TTC549 (cell line): ENCODE measurements at regions not wholly inside any gene's neighbourhood (a gene's known extent, or its start where the extent isn't known, plus 50 kb on each side); places are given as distances from the start of the nearest gene placed in this dataset.

ENCODE experiments used
- FAIRE-seq: peaks from 2 replicates; lab custom pipeline; 2012; peaks lifted over from hg19 to GRCh38; lab: Jason Lieb, UNC

DNA sequence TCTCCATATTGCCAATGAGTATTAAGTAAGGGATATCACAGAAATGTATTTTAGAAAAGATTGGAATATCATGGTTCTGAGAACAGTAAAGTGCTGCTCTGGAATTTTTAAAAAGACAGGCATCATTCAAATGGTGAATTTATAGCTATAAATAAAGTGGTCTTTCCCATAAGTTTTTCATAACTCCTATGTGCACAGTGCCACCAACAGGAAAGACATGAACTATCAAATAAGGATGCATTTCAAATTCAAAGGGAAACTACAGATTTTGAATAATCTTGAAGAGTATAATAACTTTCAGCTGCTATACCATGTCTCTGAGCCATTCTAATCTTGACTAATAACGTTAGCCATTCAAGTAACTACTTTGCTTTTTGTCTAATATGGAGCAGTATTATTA, 456.8 kb upstream of the GJE1 start:
- peak; percentile 84 for FAIRE-seq

DNA sequence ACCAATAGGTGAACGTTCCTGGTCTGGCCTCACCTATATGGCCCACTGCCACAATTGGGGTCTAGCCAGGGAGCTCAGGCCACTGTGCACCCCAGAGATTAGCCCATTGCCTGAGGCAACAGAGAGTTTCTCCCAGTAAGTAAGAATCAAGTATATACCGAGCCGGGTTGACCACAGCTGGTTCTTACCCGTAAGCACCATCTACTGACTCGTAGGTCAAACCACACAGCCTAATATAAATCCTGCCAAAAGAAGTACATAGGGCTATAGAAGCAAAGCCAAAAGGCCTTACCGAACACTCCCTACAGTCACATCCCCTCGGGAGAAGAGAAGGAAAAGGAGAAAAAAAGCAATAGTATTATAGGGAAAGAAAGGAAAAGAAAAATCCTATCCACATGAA, 463.6 kb upstream of the GJE1 start:
- FAIRE-seq, result no peak

DNA sequence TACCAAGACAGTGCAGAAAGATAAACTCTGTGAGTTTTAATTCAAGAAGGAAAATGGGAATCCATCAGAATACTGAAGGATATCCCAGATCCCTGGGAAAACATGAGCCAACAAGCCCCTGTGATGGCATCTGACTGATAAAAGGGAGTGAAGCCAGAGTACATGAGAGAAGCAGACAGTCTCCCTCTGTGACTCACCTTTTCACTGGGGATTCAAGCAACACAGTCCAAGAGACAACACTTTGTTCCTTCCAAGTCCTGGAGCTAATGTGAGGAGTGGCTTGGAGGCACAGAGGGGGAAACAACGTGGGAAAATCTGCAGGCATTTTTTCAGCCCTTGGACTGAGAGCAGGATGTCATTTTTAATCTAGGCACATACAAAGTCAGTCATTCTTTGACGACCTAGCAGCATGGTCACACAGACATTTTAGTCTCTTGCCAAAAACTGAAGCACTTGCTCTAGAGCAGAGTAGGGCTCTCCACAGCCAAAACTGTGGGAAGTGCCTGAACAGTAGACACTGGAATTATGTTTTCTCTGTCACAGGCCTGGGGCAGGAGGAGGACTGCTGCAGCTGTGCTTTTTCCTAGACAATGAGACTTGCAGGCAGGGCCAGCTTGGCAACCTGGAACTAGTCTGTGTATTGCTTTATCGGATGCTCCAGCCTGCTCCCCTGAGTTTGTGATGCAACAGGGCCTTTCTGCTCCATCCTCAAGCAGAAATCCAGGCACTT, 465.0 kb upstream of the GJE1 start:
- FAIRE-seq, result no peak

DNA sequence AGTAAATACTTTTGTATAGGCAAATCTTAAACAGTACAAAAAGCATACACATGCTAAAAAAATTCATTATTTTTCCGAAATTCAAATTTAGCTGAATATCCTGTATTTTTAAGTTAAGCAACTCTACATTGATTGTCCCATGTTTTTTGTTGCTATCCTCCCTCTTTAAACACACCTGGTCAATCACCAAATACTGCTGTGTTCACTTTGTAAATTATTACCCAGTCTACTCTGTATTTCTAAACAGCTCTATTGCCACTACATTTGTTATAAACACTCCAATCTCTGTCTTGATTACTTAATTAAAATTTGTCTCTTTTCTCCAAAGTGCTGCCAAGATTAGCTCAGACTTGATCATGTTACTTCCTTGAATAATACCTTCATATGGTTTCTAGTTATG, 466.5 kb upstream of the GJE1 start:
- FAIRE-seq, result no peak

DNA sequence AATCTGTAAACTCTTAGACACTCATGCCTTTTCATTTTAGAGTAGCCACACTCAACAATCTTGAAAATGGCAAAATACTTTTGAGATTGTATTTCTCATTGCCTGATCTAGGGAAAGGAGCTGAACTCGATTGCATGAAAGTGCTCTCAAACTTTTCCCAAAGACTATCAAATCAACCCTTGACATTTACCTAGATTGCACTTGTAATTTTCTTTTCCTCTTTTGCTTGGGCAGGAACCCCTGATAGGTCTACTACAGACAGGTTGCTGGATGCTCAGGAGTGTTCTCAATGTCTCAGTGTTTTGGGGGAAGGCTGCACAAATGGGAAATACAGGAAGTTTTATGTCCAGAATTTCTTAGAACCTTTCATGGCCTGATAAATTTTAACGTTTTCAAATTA, 468.0 kb upstream of the GJE1 start:
- FAIRE-seq, result no peak

DNA sequence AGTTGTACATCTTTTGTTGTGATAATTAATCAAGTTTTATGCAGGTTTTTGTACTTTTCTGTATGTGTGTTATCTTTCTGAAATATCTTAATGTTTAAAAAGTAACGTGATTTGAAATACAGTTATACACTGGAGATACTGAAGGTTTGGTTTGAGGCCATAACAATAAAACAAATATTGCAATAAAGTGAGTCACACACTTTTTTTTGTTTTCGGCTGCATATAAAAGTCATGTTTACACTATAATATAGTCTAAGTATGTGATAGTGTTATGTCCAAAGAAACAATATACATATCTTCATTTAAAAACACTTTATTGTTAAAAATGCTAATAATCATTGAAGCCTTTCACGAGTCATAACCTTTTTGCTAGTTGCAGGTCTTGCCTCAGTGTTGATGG, 473.1 kb upstream of the GJE1 start:
- no peak for FAIRE-seq

DNA sequence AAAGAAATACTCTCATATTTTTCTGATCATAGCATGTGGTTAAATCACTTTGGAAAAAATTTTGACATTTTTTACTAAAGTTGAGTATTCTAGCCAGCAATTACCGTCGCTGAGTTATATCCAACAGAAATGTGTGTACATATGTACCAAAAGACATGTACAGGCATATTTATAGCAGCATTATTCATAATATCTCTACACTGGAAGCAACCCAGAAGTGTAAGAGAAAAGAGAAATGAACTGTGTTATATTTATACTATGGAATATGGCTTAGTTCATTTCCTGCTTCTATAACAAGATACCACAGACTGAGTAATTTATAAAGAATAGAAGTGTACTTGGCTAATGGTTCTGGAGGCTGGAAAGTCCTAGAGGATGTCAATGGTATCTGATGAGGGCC, 474.0 kb upstream of the GJE1 start:
- no peak for FAIRE-seq

DNA sequence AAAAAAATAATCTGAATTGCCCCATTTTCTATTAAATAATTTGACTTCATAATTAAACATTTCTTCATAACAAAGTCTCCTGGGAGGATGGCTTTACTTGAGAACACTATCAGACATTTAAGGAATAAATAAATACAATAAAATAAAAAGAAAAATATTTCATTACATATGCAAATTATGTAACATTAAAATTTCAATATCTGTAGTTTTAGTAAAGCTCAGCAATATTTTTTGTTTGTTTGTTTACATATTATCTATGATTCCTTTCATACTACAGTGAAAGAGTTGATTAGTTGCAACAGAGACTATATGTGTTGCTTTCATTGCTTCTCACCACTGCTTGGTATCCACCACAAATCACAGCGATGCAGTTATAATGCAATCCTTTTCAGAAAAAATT, 474.9 kb upstream of the GJE1 start:
- FAIRE-seq, result no peak

DNA sequence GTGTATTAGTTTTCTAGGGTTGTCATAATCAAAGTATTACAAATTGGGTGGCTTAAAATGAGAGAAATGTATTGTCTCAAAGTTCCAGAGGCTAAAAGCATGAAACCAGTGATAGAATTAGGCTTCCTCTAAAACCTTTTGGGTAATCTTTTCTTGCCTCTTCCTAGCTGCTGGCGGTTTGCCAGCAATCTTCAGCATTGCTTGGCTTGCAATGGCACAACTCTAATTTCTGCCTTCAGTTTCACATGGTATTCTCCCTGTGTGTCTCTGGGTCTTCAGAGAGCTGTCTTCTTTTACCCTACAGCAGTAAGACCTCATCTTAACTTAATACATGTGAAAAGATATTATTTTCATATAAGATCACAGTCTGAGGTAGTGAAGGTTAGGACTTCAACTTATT, 479.1 kb upstream of the GJE1 start:
- FAIRE-seq, result no peak

DNA sequence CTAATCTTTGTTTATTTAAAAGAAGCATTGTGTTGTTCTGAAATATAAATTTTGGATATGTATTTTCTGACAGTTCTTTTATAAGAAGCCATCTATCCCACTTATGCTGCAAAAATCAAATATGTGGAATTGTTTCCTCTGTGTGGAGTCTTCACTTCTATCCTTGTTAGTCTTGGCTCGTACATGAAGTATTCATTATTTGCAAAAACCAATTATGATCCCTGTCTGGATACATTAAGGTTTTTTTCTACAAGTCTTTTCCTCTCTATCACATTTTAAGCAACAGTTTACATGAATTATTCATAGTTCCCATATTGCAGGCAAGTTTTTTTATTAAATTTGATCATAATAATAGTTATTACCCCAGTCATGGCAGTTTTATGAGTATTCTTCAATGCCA, 490.8 kb upstream of the GJE1 start:
- FAIRE-seq, result no peak

DNA sequence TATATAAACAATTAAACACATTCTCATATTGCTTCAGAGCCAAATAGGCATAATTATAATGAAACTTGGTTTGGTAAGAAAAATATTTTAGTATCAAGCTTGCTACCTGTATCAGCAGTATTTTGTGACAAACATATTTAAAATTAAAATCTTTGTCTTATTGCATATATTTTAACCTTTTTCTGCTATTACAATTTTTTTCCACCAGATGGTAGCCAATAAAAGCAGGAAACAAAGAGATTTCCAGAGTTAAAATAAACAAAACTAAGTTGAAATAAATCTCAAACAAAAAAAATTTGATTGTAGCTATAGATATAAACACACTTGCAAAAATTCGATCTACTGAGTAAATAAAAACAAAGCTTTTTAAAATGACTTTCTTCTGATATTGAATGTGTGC, 491.3 kb upstream of the GJE1 start:
- FAIRE-seq, result peak; percentile 34

DNA sequence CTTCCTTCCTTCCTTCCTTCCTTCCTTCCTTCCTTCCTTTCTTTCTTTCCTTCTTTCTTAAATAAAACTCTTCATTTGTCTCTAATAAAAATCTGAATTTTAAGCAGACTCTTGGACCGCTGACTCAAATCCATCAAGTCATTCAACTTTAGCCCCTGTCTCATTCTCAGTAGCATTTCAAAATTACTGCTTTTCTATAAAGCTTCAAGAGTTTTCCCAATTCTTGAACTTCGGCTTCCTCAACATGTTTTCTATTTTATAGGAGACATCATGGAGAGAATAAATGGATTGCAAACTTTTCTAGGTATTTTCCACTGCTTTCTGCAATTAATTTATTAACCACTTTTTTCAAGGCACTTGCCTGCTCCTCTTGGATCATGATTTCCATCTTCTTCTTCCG, 497.1 kb upstream of the GJE1 start:
- FAIRE-seq, result no peak

DNA sequence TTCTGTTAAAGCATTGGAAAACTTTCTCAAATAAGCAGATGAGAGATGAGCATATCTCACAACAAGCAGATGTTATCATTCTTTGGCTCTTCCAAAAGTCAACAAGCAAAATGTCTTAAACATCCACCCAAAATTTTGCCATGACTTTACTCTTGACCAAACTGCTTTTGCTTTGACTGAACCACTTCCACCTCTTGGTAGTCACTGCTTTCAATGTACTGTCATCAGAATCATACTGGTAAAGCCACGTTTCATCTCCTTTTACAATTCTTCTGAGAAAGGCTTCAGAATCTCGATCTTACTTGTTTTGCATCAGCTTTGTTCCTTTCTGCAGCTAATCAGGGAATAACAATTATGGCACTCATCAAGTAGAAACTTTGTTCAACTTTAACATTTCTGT, 498.5 kb upstream of the GJE1 start:
- no peak for FAIRE-seq

DNA sequence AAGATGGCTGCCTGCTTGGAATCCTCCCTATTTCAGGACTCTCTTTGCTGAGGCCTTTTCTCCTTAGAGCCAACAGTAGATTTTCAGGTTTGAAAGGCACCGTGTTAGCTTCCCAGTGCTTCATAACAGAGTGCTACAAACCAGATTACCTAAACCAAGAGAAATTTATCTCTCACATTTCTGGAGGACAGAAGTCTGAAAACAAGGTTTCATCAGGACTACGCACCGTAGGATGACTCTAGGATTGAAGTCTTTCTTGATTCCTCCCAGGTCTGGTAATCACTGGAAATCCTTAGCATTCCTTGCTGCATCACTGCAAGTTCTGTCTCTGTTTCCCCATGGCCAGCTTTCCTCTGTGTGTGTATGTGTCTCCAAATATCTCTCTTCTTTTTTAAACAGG, 508.4 kb upstream of the GJE1 start:
- FAIRE-seq, result no peak

DNA sequence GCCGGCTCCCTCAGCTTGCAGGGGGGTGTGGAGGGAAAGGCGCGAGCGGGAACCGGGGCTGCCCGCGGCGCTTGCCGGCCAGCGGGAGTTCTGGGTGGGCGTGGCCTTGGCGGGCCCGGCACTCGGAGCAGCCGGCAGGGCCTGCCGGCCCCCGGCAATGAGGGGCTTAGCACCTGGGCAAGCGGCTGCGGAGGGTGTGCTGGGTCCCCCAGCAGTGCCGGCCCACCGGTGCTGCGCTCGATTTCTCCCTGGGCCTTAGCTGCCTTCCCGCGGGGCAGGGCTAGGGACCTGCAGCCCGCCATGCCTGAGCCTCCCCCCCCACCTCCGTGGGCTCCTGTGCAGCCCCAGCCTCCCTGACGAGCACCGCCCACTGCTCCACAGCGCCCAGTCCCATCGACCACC, 514.5 kb upstream of the GJE1 start:
- FAIRE-seq, result no peak

DNA sequence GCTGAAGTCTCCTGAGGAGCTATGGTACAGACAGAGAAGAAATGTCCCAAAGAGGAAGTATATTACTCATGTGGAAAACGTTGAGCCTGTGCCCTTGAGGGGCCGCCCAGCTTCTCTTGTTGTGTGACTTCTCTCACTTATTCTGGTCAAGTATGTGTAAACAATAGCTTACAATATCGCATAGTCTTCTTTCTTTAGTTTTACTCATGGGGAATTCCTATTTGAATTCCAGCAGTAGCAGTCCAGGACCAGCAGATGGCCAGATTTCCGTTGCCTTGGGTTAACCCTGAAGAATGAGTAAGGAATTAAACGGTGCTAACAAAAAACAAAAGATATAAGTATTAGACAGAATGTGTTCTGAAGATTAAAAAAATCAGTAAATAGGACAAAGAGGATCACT, 522.0 kb upstream of the GJE1 start:
- FAIRE-seq, result peak; percentile 20

DNA sequence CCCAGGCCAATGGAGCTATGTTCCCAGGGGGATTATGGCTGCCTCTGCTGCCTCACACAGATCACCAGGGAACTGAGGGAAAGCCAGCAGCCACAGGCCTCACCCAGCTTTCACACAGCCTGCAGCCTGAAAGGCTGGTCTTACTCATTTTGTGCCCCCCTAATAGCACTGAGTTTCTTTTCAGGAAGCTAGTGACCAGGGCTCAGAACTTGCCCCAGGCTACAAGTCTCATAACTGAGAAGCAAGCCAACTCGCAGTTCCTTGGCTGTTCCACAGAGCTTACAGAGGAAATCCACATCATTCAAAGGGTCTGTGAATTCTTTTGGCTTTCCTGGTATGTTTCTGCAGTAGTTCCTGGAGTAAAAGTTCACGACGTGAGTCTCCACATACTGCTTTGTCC, 524.8 kb upstream of the GJE1 start:
- no peak for FAIRE-seq

DNA sequence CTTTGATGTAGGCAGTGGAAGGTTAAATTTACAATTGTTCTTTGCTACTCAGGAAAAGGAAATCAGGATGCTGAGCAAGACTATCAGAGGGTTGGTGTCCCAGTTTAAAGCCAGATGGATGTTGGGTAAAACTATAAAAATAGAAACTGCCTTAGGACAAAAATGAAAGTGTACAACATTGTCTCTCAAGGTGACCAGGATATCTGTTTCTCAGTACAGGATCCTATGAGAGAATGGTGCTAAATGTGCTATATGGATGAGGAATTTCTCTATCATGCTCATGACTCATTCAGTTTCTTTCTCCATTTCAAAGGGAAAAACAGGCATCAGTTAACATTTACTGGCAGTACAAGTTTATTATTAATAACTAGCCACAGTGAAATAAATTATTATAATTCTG, 534.2 kb upstream of the GJE1 start:
- no peak for FAIRE-seq

DNA sequence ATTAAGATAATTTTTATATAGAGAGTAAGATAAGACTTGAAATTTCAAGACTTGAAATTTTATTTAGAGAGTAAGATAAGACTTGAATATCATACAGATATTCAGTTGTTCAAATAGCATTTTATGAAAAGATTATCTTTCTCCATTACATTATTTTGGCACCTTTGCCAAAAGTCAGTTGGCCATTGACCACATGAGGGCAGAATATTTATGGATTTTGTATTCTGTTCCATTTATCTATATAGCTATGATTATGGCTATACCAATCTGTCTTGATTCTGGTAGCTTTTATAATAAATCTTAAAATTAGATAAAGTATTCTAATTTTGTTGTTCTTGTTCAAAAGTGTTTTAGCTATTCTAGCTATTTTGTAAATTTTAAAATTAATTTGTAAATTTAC, 537.9 kb upstream of the GJE1 start:
- peak; percentile 32 for FAIRE-seq

DNA sequence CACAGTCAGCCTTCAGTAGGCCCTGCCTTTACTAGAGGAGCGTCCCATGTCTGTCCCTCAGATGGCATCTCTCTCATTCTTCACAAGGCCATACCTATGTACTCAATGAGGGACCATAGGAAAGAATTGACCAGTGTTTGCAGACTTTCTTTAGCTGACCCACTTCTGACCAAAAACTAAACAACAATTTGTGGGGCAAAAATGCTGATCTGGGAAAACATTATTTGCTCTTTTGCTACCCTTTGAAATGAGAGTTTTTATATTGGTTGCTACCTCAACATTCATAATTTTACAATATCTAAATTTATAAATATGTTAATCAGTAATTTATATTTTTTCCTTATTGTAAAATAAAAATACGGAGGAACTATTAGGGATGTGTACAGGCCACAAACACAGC, 539.4 kb upstream of the GJE1 start:
- FAIRE-seq, result no peak

DNA sequence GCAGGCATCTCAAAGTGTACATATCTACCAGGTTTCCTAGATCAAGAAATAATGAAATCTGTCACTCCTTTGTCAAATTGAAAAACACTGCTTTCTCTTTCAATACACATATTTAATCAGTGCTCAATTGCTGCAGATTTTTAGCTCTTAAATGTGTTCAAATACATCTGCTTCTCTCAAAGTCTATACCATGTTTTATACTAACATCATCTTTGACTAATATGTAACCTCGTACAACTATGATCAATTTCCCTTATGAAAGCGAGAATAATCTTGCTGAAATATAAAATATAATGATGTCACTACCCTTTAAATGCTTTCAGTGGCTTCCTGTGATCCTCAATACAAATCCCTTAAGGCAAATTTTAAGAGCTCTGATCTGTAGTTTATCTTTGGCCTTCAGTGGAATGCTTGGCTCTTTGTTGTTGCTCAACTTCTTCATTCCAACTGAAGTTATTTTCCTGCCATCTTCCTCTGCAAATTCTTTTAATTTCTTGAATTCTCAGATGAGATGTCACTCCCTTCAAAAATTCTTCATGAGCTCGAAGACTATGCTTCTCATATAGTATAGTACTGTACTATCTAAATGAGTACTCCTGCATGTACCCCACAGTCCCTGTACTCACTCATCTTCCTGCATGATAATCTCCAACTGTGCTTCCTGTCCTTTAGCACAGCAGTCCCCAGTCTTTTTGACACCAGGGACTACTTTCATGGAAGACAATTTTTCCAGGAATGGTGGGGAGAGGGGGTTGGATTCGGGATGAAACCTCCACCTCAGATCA, 545.1 kb upstream of the GJE1 start:
- no peak for FAIRE-seq

DNA sequence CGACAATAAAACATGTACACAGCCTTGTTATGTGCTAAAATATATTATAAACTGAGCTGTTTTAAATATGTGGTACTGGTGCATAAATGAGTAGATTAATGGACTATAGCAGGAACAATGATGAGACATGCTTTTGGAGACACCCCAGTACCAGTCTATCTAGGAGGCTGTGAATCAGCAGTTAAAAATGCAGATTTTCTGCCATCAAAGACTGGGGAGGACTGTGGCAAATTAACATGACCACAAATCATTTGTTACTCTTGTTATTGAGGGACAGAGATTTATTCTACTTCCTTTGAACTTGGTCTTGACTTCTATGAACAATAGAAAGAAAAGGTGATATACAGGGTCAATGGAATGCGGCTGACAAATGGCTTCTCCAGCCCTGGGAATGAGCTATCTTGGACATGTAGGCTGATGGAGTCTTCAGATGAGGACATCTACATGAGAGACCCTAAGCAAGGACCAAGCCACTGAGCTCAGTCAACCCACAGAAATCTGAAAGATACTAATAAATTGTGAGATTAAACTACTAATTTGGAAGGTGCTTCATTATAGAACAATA, 551.7 kb upstream of the GJE1 start:
- FAIRE-seq, result no peak

DNA sequence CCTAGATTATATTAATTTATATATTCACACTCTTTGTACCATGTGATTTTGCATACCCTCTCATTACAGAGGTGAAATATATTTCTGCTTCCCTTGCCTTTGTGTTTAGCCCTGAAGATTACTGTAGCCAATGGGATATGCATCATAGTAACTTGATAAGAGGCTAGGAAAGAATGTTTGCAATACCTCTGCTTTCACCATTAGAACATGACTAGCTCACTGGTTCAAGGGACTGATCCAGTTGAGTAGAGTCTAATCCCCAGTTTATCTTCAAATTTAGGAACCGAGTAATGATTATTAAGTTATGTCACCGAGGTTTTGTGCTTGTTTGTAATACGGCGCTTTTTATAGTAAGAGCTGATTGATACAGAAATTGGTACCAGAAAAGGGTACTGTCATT, 552.6 kb upstream of the GJE1 start:
- FAIRE-seq, result no peak

DNA sequence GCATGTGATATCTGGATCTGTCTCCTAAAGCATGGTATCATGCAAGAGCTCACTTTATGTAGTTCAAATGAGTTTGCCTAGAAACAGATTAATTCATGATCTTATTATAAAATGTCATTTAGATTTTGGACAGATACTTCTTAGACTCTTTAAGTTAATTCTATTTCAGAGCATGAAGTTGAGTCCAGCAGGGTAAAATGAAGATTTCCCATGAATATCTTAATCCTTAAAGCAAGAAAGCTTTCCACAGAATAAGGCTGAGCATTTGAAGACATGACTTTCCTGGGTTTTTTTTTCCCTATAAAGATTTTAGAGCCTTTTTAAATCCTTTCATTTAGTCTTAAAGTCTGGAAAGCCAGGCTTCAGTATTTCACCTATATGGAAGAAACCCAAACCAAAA, 556.0 kb upstream of the GJE1 start:
- no peak for FAIRE-seq
